ENCODE measurements at regions not wholly inside any gene's neighbourhood (a gene's known extent, or its start where the extent isn't known, plus 50 kb on each side); places are given as distances from the start of the nearest gene placed in this dataset.

DNA sequence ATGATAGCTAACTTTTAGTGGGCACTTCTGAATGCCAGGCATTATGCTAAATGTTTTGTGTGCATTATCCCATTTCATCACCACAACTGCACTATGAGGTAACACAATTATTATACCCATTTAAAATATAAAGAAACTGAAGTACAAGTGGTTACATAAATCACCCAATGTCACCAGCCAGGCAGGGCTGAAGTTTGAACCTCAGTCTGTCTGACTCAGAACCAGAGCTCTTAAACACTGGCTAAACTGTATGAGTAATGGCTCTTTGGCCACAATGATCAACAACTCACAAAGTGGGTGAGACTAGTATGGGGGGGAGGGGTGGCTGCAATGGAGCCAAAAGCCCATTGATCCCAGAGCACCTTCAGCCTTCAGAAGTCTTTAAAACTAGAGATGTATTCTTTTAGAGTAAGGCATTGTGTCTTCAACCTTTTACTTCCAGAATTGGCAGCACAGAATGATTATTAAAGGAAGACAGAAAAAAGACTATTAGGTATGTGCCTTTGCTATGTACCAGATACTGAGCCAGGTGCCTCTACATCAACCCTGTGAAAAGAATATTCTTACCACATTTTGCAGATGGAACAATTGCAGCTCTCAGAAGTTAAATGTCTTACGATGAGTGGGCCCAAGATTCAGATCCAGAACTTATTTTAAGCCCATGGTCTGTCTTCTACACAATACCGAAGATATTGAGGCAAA, 166.9 kb downstream of the UACA start:
- CTCF ChIA-PET = interaction anchor here (1.0 to 2.8 kb wide), 2 partner anchors 11 to 36 kb away, joined by 3 to 16 read pairs; no protein-coding TSS in a partner anchor
- DNase-seq (ENCODE audit: low read depth, low spot score) = peak; percentile 48
- POLR2A ChIA-PET = interaction anchor here (1.3 kb wide), 1 partner anchor 122 kb away, joined by 3 read pairs; no protein-coding TSS in a partner anchor
- Histone ChIP-seq H3K4me3 (ENCODE audit: low read depth, low read length) (no peak overlapping the region), H3K27ac (ENCODE audit: low read depth, low read length) (no peak overlapping the region), H3K9me3 (ENCODE audit: control insufficient read depth, insufficient read depth, low read length) (no peaks in the 10 kb centered on the region), H3K27me3 (ENCODE audit: control insufficient read depth, insufficient read depth, low read length) (no peaks in the 10 kb centered on the region)
- TF ChIP-seq, protein P1, sequence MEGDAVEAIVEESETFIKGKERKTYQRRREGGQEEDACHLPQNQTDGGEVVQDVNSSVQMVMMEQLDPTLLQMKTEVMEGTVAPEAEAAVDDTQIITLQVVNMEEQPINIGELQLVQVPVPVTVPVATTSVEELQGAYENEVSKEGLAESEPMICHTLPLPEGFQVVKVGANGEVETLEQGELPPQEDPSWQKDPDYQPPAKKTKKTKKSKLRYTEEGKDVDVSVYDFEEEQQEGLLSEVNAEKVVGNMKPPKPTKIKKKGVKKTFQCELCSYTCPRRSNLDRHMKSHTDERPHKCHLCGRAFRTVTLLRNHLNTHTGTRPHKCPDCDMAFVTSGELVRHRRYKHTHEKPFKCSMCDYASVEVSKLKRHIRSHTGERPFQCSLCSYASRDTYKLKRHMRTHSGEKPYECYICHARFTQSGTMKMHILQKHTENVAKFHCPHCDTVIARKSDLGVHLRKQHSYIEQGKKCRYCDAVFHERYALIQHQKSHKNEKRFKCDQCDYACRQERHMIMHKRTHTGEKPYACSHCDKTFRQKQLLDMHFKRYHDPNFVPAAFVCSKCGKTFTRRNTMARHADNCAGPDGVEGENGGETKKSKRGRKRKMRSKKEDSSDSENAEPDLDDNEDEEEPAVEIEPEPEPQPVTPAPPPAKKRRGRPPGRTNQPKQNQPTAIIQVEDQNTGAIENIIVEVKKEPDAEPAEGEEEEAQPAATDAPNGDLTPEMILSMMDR (IDR thresholded peaks at IDR 0.05; ENCODE audit: low read depth, low read length) = no peak

DNA sequence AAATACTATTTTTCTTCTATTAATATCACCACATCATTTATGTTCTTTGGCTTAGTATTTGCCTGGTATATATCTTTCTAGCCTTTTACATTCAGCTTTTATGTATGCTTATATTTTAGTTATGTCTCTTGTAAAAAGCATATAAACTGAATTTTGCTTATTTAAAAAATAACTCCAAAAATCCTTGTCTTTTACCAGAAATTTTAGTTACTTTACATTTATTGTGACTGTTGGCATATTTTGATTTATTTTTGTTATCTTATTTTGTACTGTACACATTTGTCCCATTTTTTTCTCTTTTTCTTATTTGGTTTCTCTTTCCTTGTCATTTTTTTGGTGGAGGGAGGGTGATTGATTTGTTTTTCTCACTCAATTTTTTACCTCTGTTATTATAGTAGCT, 169.6 kb downstream of the UACA start:
- CTCF ChIA-PET = no interaction called here
- POLR2A ChIA-PET = no interaction called here
- H3K27ac ChIP-seq (ENCODE audit: low read depth, low read length) = no peak overlapping the region
- no peak overlapping the region for H3K4me3 ChIP-seq (ENCODE audit: low read depth, low read length)
- H3K27me3 ChIP-seq (ENCODE audit: control insufficient read depth, insufficient read depth, low read length) = no peaks in the 10 kb centered on the region
- TF ChIP-seq, protein P1 (IDR thresholded peaks at IDR 0.05; ENCODE audit: low read depth, low read length) = no peak
- no peak for DNase-seq (ENCODE audit: low read depth, low spot score)
- no peaks in the 10 kb centered on the region for H3K9me3 ChIP-seq (ENCODE audit: control insufficient read depth, insufficient read depth, low read length)

DNA sequence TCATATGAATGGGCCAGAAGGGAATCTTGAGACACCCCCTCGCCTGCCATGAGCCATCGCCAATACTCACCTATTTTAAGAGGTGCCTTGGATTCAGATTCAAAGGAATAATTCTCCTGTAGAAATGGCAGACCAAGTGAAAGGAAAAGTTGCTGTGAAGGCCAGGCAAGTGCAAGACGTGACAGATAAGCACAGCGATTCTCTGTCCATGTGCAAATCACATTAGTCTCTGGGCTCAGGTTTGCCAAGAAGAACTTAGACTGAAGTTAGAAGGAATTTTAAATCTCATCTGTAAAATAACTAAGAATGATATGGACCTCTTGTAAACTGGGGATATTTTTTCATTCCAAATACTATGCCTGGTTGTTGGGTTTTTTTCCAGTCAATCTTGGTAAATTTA, 173.6 kb downstream of the UACA start:
- DNase-seq (ENCODE audit: low read depth, low spot score) = no peak
- TF ChIP-seq, protein P1 (IDR thresholded peaks at IDR 0.05; ENCODE audit: low read depth, low read length) = no peak
- CTCF ChIA-PET = no interaction called here
- POLR2A ChIA-PET = no interaction called here
- Histone ChIP-seq H3K27me3 (ENCODE audit: control insufficient read depth, insufficient read depth, low read length) (no peaks in the 10 kb centered on the region), H3K4me3 (ENCODE audit: low read depth, low read length) (no peak overlapping the region), H3K27ac (ENCODE audit: low read depth, low read length) (no peak overlapping the region), H3K9me3 (ENCODE audit: control insufficient read depth, insufficient read depth, low read length) (peaks cover 9% of the 10 kb centered on the region; the same call in 1 of the 2 replicates)

DNA sequence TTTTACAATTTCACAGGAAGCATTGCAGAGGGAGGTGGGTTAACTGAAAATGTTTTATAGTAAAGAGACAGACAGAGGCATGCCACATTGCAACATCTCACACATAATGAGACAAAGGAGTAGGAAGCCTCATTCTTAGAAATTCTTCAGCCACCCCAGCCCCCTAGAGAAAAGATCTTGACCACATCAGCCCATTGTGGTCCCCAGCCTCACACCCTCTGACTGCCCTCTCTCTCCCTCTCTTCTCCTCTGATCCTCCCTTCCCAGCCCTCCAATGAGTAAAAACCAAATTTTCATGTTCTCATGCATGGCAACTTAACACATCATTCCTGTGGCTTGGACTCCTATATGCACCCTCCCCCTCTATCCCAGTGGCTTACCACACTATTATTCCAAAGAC, 174.1 kb downstream of the UACA start:
- Histone ChIP-seq H3K27ac (ENCODE audit: low read depth, low read length) (no peak overlapping the region), H3K9me3 (ENCODE audit: control insufficient read depth, insufficient read depth, low read length) (peaks cover 9% of the 10 kb centered on the region; the same call in 1 of the 2 replicates), H3K4me3 (ENCODE audit: low read depth, low read length) (no peak overlapping the region), H3K27me3 (ENCODE audit: control insufficient read depth, insufficient read depth, low read length) (no peaks in the 10 kb centered on the region)
- TF ChIP-seq, protein P1 (IDR thresholded peaks at IDR 0.05; ENCODE audit: low read depth, low read length) = no peak
- DNase-seq (ENCODE audit: low read depth, low spot score) = no peak
- ChIA-PET CTCF (no interaction called here), POLR2A (no interaction called here)

DNA sequence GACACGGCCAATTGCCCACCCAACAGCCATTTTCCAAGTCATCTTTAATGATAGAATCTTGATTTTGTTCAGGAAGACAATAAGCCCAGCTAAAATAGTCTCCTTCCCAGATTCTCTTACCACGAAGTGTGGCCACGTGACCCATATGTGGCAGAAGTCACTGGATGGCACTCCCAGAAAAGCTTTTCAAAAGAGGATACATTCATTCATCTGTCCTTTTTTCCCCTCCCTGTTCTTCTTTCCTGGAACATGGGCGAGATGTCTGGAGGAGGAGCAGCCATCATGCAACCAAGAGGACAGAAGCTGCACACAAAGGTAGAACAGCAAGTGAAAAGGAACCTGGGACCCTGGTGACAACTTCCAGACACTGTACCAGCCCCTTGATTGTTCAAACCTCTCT, 174.7 kb downstream of the UACA start:
- TF ChIP-seq, protein P1 (IDR thresholded peaks at IDR 0.05; ENCODE audit: low read depth, low read length) = no peak
- Histone ChIP-seq H3K4me3 (ENCODE audit: low read depth, low read length) (no peak overlapping the region), H3K9me3 (ENCODE audit: control insufficient read depth, insufficient read depth, low read length) (peaks cover 9% of the 10 kb centered on the region; the same call in 1 of the 2 replicates), H3K27ac (ENCODE audit: low read depth, low read length) (no peak overlapping the region), H3K27me3 (ENCODE audit: control insufficient read depth, insufficient read depth, low read length) (no peaks in the 10 kb centered on the region)
- ChIA-PET POLR2A (no interaction called here), CTCF (no interaction called here)
- no peak for DNase-seq (ENCODE audit: low read depth, low spot score)

Data from AG04450 (cell line).